Kidney (tissue), 13 donors: ENCODE measurements at regions not wholly inside any gene's neighbourhood (a gene's known extent, or its start where the extent isn't known, plus 50 kb on each side); places are given as distances from the start of the nearest gene placed in this dataset.

Experiments used
- DNase-seq, 5 donors: peaks; one replicate each; pipeline ENCODE4 v3.0.0-alpha.2; 2013 to 2020
- FAIRE-seq: peaks from 2 replicates; lab custom pipeline; 2012; peaks lifted over from hg19 to GRCh38; lab: Jason Lieb, UNC
- H3K27ac ChIP-seq, 2 donors: one replicate each; pipeline ENCODE4 v1.7.0; 2013; ENCODE audit warnings: low read depth in 2 of 2, low read length in 2 of 2, inconsistent platforms in 1 of 2
- H3K27me3 ChIP-seq: one replicate; pipeline ENCODE4 v1.7.1; 2013; ENCODE audit warnings: low read length, inconsistent platforms; ENCODE audit not compliant: control insufficient read depth, insufficient read depth
- H3K36me3 ChIP-seq, 3 donors: one replicate each; pipeline versions ENCODE4 v1.7.0 to v1.7.1; 2013; ENCODE audit warnings: low read length in 3 of 3, control low read depth in 1 of 3, inconsistent platforms in 1 of 3; ENCODE audit not compliant: insufficient read depth in 3 of 3, control insufficient read depth in 2 of 3
- H3K4me1 ChIP-seq, 3 donors: one replicate each; pipeline versions ENCODE4 v1.7.0 to v1.7.1; 2013; ENCODE audit warnings: low read length in 3 of 3, inconsistent platforms in 1 of 3, low read depth in 1 of 3; ENCODE audit not compliant: control insufficient read depth in 2 of 3, insufficient read depth in 2 of 3
- H3K4me3 ChIP-seq, 3 donors: one replicate each; pipeline versions ENCODE4 v1.7.0 to v1.8.1; 2013; ENCODE audit warnings: low read length in 3 of 3, control low read depth in 1 of 3, inconsistent platforms in 1 of 3
- H3K9ac ChIP-seq, 3 donors: one replicate each; pipeline versions ENCODE4 v1.7.0 to v1.7.1; 2013; ENCODE audit warnings: low read length in 3 of 3, control low read depth in 1 of 3, inconsistent platforms in 1 of 3
- H3K9me3 ChIP-seq, 3 donors: one replicate each; pipeline versions ENCODE4 v1.7.0 to v1.7.1; 2013; ENCODE audit warnings: low read length in 3 of 3, control low read depth in 1 of 3, inconsistent platforms in 1 of 3; ENCODE audit not compliant: control insufficient read depth in 2 of 3, insufficient read depth in 1 of 3
- intact Hi-C: fragments of 100-400 bp; cut with DNase I; formaldehyde crosslinking; loops from one replicate; pipeline ENCODE4 v1.11.1; 2022
- TF ChIP-seq, protein P1 (sequence below): IDR thresholded peaks from 3 replicates; pipeline ENCODE4 v1.5.1; 2012; ENCODE audit warnings: mild to moderate bottlenecking, moderate library complexity, borderline replicate concordance; ENCODE audit not compliant: insufficient read depth; ENCODE audit errors: extremely low read depth
- donor health status: control.
- donor health status: control.
- donor health status: control.
- donor health status: control.
- donor health status: control.
- donor health status: DM: yes; HTN: yes; CAD: no.
- donor health status: Normal renal cell carcinoma (clear cell type).

DNA sequence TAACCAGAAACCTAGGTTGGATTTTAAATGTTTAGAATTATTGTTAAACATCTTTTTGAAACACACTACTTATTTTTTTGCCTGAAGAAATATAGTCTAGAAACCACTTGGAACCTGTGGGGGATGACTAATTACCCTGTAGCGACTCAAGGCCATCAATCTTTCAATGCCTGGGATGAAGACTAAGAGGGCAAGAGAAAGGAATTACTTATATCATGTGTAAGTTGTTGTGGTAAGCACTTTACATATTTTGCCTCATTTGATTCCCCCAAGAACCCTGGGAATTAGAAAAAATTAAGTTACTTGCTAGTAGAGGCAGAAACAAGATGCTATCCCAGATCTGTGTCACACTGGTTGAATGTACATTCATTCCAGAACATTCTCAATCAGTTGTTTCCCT lies 170.9 kb upstream of the GRIA3 start:
- H3K9ac ChIP-seq = no peak overlapping the region
- intact Hi-C loops = no loop called here
- no peaks in the 10 kb centered on the region for H3K36me3 ChIP-seq
- H3K27me3 ChIP-seq = no peaks in the 10 kb centered on the region
- H3K27ac ChIP-seq = no peak overlapping the region
- H3K4me3 ChIP-seq = no peak overlapping the region
- H3K4me1 ChIP-seq = no peaks in the 10 kb centered on the region
- DNase-seq = no peak
- no peak for FAIRE-seq
- H3K9me3 ChIP-seq = no peaks in the 10 kb centered on the region
- TF ChIP-seq, protein P1, sequence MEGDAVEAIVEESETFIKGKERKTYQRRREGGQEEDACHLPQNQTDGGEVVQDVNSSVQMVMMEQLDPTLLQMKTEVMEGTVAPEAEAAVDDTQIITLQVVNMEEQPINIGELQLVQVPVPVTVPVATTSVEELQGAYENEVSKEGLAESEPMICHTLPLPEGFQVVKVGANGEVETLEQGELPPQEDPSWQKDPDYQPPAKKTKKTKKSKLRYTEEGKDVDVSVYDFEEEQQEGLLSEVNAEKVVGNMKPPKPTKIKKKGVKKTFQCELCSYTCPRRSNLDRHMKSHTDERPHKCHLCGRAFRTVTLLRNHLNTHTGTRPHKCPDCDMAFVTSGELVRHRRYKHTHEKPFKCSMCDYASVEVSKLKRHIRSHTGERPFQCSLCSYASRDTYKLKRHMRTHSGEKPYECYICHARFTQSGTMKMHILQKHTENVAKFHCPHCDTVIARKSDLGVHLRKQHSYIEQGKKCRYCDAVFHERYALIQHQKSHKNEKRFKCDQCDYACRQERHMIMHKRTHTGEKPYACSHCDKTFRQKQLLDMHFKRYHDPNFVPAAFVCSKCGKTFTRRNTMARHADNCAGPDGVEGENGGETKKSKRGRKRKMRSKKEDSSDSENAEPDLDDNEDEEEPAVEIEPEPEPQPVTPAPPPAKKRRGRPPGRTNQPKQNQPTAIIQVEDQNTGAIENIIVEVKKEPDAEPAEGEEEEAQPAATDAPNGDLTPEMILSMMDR = no peak

DNA sequence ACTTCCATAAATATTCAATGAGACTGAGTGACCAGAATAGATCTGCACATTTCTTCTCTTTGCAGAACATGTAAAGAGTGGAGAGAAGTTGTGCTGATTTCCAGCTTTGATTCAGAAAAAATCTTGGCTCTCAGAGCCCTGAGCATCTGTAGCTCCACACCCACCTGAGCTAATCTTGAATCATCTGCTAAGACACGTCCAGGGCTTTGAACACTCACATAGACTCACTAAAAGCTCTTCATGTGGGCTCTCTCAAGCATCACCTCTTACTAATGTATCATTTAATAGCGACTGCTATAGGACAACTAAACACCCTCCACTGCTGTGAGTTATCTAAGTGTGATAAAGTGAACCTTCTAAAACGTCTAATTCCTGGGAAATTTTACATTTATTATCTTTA lies 147.7 kb upstream of the GRIA3 start:
- TF ChIP-seq, protein P1 = no peak
- H3K4me3 ChIP-seq = no peak overlapping the region
- no peak overlapping the region for H3K27ac ChIP-seq
- no peak overlapping the region for H3K9ac ChIP-seq
- H3K4me1 ChIP-seq = no peaks in the 10 kb centered on the region
- H3K36me3 ChIP-seq = no peaks in the 10 kb centered on the region
- no peak for FAIRE-seq
- DNase-seq = no peak
- intact Hi-C loops = no loop called here
- no peaks in the 10 kb centered on the region for H3K9me3 ChIP-seq
- H3K27me3 ChIP-seq = no peaks in the 10 kb centered on the region

DNA sequence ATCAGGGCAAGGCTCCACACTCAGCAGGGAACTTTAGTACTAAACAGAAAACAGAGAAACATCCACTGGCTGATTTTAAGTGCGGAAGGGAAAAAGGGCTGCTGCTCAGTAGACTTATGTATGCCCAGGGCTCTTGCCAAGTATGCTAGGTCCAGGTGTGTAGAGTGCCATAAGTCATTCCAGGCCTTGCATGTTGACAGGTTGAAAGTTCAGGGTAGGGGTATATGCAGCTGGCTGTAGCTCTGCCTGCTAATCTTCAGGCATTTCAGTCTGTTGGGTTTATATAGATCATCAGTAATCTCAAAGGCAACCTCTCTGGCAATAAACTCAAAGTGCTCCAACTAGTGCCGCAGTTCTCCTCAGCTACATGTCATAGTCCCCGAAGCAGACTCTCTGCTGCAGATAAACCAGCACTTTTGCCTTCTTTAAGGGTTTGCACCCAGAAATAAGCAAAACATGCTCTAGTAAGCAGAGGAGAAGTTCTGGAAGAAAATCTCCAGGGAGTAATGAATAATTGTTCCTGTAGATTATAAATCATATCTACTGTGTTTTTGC lies 134.9 kb upstream of the GRIA3 start:
- Histone ChIP-seq H3K36me3 (no peaks in the 10 kb centered on the region), H3K27ac (no peak overlapping the region), H3K9me3 (no peaks in the 10 kb centered on the region), H3K27me3 (no peaks in the 10 kb centered on the region), H3K9ac (no peak overlapping the region), H3K4me3 (no peak overlapping the region), H3K4me1 (no peaks in the 10 kb centered on the region)
- DNase-seq (peak in 1 of 5 donors; percentile 2), FAIRE-seq (no peak)
- TF ChIP-seq, protein P1 = no peak
- intact Hi-C loops = no loop called here

DNA sequence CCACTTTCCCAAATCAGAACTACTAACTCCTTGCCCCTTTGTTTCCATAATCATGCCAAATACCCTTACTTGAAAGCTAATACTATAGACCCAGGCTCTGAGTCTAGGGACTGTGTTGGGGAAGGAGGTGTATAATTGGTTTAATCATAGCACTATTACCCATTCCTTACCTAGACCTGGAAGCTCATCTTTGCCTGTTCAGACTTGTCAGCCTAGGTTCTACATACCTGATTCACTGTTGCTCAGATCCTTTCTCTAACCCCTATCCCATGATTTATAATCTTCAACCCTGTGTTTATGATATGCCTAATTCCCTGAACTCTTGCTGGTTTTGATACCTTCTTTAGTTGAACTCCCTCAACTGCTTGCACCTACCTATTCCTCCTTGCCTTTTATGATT lies 123.1 kb upstream of the GRIA3 start:
- DNase-seq = no peak
- Histone ChIP-seq H3K9ac (no peak overlapping the region), H3K27ac (no peak overlapping the region), H3K36me3 (no peaks in the 10 kb centered on the region), H3K4me1 (no peaks in the 10 kb centered on the region), H3K4me3 (no peak overlapping the region), H3K9me3 (no peaks in the 10 kb centered on the region), H3K27me3 (no peaks in the 10 kb centered on the region)
- intact Hi-C loops = no loop called here
- TF ChIP-seq, protein P1 = no peak
- FAIRE-seq = no peak
